ENCODE measurements at regions not wholly inside any gene's neighbourhood (a gene's known extent, or its start where the extent isn't known, plus 50 kb on each side); places are given as distances from the start of the nearest gene placed in this dataset.

DNA sequence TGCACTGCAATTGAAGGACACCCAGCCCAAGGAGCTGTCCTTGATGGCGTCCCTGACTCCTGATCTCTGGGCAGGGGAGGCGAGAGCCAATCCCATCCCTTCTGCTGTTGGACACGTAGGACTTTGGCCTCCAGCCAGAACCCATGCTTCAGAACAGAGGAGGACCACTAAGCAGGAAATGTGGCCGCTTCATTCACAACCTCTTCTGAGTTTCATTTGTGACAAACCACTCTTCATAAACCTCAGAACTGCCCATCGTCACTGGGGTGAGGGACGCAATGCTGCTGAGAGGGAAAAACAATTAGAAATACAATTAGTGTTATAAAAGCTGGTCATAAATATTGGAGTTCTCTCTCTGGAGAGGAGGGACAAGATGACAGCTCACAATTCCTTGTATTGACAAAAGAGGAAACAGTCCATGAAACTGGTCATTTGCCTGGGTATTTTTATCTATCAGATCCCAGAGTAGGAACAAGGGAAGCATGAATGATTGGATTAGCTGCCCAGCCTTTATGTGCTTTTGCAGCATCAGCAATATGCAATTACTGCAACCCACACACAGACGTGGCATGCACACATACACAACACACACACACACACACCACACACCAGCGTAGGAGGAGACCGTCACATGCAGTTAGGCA, 216.5 kb upstream of the CADM1 start:
- TF ChIP-seq BHLHE40 (IDR thresholded peaks at IDR 0.05; ENCODE audit: low read depth, low read length) (no peak), RCOR1 (IDR thresholded peaks at IDR 0.05; ENCODE audit: low read depth, low read length) (no peak), POLR2A (IDR thresholded peaks at IDR 0.05; ENCODE audit: low read length) (no peak), EP300 (IDR thresholded peaks at IDR 0.05) (no peak), EHF (CRISPR knock-in tag; IDR thresholded peaks at IDR 0.05) (no peak), MAFK (IDR thresholded peaks at IDR 0.05; ENCODE audit: partially characterized antibody) (peak; percentile 55), NR3C1 (IDR thresholded peaks at IDR 0.05) (no peak), FOSL2 (IDR thresholded peaks at IDR 0.05) (no peak), FOSL2 (CRISPR knock-in tag; IDR thresholded peaks at IDR 0.05) (no peak), JUN (IDR thresholded peaks at IDR 0.05) (no peak)
- TF ChIP-seq, protein P1, sequence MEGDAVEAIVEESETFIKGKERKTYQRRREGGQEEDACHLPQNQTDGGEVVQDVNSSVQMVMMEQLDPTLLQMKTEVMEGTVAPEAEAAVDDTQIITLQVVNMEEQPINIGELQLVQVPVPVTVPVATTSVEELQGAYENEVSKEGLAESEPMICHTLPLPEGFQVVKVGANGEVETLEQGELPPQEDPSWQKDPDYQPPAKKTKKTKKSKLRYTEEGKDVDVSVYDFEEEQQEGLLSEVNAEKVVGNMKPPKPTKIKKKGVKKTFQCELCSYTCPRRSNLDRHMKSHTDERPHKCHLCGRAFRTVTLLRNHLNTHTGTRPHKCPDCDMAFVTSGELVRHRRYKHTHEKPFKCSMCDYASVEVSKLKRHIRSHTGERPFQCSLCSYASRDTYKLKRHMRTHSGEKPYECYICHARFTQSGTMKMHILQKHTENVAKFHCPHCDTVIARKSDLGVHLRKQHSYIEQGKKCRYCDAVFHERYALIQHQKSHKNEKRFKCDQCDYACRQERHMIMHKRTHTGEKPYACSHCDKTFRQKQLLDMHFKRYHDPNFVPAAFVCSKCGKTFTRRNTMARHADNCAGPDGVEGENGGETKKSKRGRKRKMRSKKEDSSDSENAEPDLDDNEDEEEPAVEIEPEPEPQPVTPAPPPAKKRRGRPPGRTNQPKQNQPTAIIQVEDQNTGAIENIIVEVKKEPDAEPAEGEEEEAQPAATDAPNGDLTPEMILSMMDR (IDR thresholded peaks at IDR 0.05): no peak
- TF ChIP-seq, protein P2, sequence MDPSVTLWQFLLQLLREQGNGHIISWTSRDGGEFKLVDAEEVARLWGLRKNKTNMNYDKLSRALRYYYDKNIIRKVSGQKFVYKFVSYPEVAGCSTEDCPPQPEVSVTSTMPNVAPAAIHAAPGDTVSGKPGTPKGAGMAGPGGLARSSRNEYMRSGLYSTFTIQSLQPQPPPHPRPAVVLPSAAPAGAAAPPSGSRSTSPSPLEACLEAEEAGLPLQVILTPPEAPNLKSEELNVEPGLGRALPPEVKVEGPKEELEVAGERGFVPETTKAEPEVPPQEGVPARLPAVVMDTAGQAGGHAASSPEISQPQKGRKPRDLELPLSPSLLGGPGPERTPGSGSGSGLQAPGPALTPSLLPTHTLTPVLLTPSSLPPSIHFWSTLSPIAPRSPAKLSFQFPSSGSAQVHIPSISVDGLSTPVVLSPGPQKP (IDR thresholded peaks at IDR 0.05; ENCODE audit: low read depth, low read length): no peak
